ENCODE measurements at regions not wholly inside any gene's neighbourhood (a gene's known extent, or its start where the extent isn't known, plus 50 kb on each side); places are given as distances from the start of the nearest gene placed in this dataset.

- no peak for TF ChIP-seq CTCF (IDR thresholded peaks at IDR 0.05; ENCODE audit: low read length, missing control alignments)
- DNase-seq (ENCODE audit: low read depth), result no peak
- H3K4me3 ChIP-seq (replicated peaks; ENCODE audit: low read depth, low read length), result no peak overlapping the region
These were observed 60.9 kb upstream of the USP29 start for GRCh38 chr19:57058871-57059270.

GRCh38 chr19:57063070-57063469 is 56.7 kb upstream of the USP29 start:
- no peak for DNase-seq (ENCODE audit: low read depth)
- no peak for TF ChIP-seq CTCF (IDR thresholded peaks at IDR 0.05; ENCODE audit: low read length, missing control alignments)
- no peak overlapping the region for H3K4me3 ChIP-seq (replicated peaks; ENCODE audit: low read depth, low read length)

GRCh38 chr19:57067440-57067839 is 52.3 kb upstream of the USP29 start:
- DNase-seq (ENCODE audit: low read depth), result no peak
- TF ChIP-seq CTCF (IDR thresholded peaks at IDR 0.05; ENCODE audit: low read length, missing control alignments), result no peak

GRCh38 chr19:57068311-57068710 is 51.5 kb upstream of the USP29 start:
- TF ChIP-seq CTCF (IDR thresholded peaks at IDR 0.05; ENCODE audit: low read length, missing control alignments), result no peak
- no peak for DNase-seq (ENCODE audit: low read depth)
- H3K4me3 ChIP-seq (replicated peaks; ENCODE audit: low read depth, low read length), result no peak overlapping the region

More at GRCh38 chr19:57067440-57067839, 52.3 kb upstream of the USP29 start:
- no peak overlapping the region for H3K4me3 ChIP-seq (replicated peaks; ENCODE audit: low read depth, low read length)

- no peak for DNase-seq (ENCODE audit: low read depth)
- TF ChIP-seq CTCF (IDR thresholded peaks at IDR 0.05; ENCODE audit: low read length, missing control alignments), result no peak
These were observed 50.7 kb upstream of the USP29 start for GRCh38 chr19:57068921-57069697.

More at GRCh38 chr19:57068921-57069697, 50.7 kb upstream of the USP29 start:
- H3K4me3 ChIP-seq (replicated peaks; ENCODE audit: low read depth, low read length), result no peak overlapping the region

Data from fibroblast of pulmonary artery (primary cell).